NCI-H524 treated with DMSO at 0.1 percent for 48 hours (cell line): ENCODE measurements at regions not wholly inside any gene's neighbourhood (a gene's known extent, or its start where the extent isn't known, plus 50 kb on each side); places are given as distances from the start of the nearest gene placed in this dataset.

ENCODE experiments used
- DNase-seq: peaks from one replicate; lab custom pipeline; 2025; lab: John Stamatoyannopoulos, UW

GRCh38 chr4:53771326-53771725 is 180.0 kb upstream of the LNX1 start:
- no peak for DNase-seq

GRCh38 chr4:53767482-53767881 is 176.2 kb upstream of the LNX1 start:
- no peak for DNase-seq

DNA sequence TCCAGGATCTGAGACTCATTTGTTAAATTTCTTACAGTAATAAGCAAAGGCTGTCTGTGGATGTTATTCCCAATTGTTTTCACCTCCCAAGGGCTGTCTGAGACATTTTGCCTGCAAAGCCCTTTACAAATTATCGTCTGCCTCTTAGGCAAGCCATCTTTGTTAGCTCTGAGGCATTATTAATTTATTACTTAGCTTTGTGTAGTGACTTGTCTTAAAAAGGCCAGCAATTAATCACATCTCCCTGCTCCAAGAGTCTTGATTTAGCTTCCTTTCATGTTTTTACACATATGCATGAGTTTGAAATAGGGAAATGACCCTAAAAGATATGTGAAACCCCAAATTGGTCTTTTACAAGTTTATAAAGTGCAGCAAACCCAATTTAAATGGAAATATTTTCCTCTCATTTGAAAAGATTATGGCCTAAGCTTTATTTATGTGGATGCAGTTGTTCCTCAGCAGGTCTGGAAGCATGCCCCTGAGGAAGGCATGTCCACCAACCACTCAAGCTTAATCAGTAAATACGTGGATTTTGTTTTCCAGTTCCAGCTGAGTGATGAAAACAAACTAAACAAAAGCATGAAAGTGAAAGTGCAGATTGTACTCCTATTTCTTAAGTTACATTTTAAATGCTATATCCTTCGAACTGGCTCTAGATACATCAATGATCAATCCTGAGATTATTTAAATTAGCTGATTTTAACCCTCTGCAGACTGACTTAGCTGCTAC is 173.6 kb upstream of the LNX1 start:
- no peak for DNase-seq

- no peak for DNase-seq
Measured at GRCh38 chr4:53763813-53764597, 172.7 kb upstream of the LNX1 start.

GRCh38 chr4:53755656-53756055 is 164.4 kb upstream of the LNX1 start:
- no peak for DNase-seq

DNA sequence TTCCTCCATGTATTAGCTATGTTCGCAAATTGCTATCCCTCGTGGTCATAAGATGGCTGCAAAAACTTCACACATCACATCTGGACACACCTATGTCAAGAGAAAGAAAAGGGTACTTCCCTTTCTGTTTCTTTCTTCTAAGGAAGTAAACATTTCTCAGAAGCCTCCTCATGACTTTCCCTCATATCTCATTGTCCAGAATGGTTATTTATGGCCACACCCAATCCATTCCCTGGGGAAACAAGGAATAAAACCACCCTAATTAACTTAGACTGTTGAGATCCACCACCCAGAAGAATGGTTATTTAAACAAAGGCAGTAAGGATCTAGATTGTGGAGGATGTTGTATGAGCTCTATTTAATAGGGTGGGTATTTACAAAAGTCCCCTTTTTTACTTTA is 160.8 kb upstream of the LNX1 start:
- no peak for DNase-seq

DNA sequence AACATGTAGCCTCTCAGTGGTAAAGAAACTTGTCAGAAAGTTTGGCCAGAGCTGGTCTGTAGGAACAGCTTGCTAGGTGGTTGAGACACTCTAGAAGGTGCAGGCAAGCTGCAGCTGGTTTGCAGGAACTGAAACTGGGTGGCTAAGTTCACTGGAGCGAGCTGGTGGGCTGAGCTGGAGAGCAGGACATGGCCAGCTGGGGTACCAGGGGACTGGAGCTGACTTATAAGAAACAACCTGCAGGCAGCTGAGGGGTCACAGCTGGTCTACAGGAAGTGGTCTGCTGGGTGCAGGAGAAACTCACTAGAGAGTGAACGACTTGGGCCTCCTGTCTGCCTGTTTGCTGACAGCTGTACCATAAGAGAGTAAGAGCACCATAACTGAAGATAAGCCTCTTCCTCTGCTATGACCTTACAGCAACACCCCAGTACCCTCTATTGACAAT is 157.1 kb upstream of the LNX1 start:
- DNase-seq: no peak

- DNase-seq: no peak
Measured at GRCh38 chr4:53747401-53747800, 156.1 kb upstream of the LNX1 start.

GRCh38 chr4:53744446-53745160 is 153.3 kb upstream of the LNX1 start:
- DNase-seq: peak; percentile 43

- DNase-seq: no peak
Measured at GRCh38 chr4:53734584-53735353, 143.5 kb upstream of the LNX1 start.

GRCh38 chr4:53734182-53734581 is 142.9 kb upstream of the LNX1 start:
- no peak for DNase-seq

DNA sequence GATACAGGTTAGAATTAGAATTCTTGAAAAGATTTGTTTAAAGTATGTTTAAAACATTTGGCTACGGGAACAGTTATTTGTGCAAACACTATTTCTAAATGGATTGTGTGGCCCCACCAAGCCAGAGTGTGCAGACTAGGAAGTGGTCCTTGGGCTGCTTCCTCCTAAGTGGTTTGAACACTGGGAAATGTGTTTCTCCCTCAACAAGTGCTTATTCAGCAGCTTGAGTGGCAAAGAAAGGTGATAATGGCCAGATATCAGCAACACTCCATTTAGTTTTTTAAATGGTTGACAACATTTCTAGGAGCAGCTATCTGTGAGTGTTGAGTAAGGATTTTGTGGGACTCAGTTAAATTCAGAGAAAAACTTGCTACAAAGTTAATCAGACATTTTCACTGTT is 141.4 kb upstream of the LNX1 start:
- DNase-seq: no peak

DNA sequence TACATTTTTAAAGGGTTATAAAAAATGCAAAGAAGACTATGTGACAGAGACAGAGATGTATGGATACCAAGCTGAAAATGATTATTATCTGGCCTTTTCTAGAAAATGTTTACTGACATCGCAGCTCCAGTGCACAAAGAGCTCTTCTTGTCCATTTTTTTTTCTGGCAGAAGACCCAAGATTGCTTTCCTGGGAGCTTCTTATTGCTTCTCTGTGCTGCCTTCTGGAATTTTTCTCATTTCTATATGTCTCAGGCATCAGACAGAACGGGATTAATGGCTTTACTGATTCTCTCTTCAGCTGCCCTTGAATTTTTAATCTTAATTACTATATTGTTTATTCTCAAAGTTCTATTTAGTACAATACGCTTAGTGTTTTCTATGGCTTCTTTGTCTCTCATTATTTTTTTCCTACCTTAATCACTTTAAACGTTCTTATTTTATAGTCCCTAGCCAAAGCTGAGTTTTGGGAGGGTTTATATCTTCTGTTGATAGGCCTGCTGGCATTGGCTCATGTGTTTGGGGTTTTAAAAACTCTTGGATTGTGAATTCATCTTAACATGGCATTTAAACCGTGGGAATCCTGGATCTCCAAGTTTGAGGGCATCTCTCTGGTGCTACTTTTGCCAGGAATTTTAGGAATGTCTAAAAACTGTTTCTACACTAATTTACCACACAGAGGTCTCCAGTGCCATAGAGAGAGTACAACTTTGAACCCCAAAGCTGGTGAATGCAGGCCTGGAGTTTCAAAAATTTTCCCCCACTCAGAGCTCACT is 138.9 kb upstream of the LNX1 start:
- DNase-seq: no peak

GRCh38 chr4:53722110-53722509 is 130.8 kb upstream of the LNX1 start:
- DNase-seq: no peak

DNA sequence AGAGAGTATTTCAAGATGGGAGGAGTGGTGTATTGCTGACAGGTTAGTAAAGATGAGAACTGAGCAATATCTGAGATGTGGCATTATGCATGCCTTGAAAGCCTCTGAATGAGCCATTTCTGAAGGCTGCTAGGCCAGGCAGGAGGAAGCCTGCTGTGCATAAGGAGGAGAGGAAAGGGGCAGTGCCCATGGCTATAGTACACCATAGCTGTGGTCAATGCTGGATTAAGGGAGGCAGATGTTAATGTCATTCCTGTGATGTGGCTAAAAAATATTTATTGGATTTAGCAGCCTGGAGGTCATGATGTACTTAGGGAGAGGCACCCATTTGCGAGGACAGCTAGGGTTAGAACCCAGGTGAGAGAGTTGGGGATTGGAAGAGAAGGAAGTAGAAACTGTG is 130.0 kb upstream of the LNX1 start:
- no peak for DNase-seq

GRCh38 chr4:53720776-53721175 is 129.5 kb upstream of the LNX1 start:
- no peak for DNase-seq

DNA sequence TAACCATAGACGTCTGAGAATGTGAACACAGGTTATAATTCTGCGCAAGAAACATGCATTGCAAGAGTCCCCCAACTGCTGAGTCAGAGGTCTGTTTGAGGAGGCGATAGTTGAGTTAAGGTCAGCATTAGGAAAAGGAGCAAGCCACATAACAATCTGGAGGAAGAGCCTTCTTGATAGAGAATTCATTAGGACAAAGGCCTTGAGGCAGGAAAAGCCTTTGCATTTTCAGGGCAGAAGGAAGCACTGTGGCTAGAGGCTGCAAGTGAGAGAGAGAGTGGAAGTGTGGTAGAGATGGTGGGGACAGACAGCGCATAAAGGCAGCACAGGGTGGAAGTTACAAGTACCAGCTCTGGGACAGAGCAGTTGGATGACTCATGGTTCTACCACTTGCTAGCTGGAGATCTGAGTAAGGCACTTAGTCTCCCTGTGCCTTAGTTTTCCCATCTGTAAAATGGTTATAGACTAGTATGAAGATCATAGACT is 125.8 kb upstream of the LNX1 start:
- DNase-seq: no peak

- DNase-seq: no peak
Measured at GRCh38 chr4:53716471-53717063, 125.3 kb upstream of the LNX1 start.

DNA sequence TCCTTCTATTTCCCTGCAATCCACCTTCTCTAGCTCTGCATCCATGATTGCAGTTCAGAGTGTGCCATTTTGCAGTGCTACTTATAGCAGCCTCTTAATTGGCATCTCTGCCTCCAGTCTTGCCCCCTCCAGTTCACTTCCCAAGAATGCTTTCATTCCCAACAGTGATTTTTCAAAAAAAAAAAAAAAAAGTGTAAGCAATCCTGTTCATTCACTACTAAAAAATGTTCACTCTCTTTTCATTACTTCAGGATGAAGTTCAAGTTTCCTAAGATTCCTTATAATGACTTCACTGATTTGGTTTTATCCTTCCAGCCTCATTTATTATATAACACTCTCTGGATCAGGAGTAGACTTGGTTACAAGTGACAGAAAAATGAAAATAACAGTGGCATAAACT is 124.7 kb upstream of the LNX1 start:
- DNase-seq: no peak

DNA sequence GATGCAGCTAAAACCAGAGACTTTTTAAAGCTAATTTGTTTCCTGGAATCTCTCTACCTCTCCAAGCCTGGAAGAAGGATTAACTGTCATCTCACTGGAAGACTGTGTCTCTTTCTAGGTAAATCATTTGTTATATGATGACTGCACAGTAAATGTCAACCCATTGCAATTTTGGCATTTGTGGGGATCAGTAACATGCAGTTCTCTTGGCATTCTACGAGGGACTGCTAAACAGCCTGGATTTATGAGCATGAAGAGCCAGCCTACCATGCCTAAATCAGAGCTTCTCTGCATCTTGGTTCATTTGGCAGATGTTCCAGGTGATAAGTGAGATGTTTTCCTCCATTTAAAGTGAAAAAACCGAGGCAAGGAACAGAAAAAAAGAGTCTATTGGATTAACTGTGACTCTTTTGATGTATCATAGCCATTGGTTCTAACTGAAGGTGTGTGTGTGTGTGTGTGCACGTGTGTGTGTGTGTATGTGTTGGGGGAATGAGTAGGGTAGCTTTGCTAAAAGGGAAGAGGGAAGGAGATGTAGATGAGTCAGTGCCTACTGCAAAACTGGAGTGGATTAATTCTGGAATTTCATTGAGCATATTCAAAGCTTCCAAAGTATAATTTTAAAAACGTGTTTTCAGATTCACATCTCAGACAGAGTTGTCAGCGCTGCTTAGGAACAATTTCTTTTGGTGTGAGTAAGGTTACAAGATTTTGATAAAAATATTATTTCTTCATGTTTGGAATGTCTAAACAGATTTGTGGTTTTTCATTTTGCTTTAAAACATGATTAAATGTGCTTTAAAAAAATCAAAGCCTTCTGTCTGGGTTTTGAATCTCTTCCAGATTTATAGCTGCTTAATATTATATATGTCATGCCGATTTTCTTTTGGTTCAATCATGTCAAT is 123.2 kb upstream of the LNX1 start:
- no peak for DNase-seq
